GM23338 (cell line): ENCODE measurements at regions not wholly inside any gene's neighbourhood (a gene's known extent, or its start where the extent isn't known, plus 50 kb on each side); places are given as distances from the start of the nearest gene placed in this dataset.

Experiments used
- ATAC-seq: fragments of 200-7000 bp; cut with Tn5 transposase; 3 replicates; pipeline ENCODE4 v1.9.1; 2020
- DNase-seq: peaks from one replicate; pipeline ENCODE4 v3.0.0-alpha.2; 2015; ENCODE audit warnings: low spot score
- H2AFZ ChIP-seq: fragments of 200-600 bp; sonication (generic); 2 replicates; pipeline ENCODE4 v1.8.0; 2016; ENCODE audit warnings: antibody characterized with exemption, mild to moderate bottlenecking, moderate library complexity
- H3F3A ChIP-seq: fragments of 200-600 bp; sonication (generic); replicated peaks from 2 replicates; pipeline ENCODE4 v1.8.0; 2017; ENCODE audit warnings: antibody characterized with exemption, mixed run types, low read depth
- H3K27ac ChIP-seq: fragments of 200-600 bp; sonication (generic); 2 replicates; pipeline ENCODE4 v1.6.1; 2016; ENCODE audit warnings: low read depth
- H3K27me3 ChIP-seq: fragments of 200-600 bp; sonication (generic); 2 replicates; pipeline ENCODE4 v1.8.0; 2016; ENCODE audit warnings: mild to moderate bottlenecking, mixed run types, moderate library complexity; ENCODE audit not compliant: insufficient read depth
- H3K36me3 ChIP-seq: fragments of 200-600 bp; sonication (generic); 2 replicates; pipeline ENCODE4 v1.8.0; 2016; ENCODE audit warnings: mild to moderate bottlenecking; ENCODE audit not compliant: insufficient read depth
- H3K4me1 ChIP-seq: fragments of 200-600 bp; sonication (generic); 2 replicates; pipeline ENCODE4 v1.8.0; 2016; ENCODE audit warnings: mild to moderate bottlenecking, moderate library complexity; ENCODE audit not compliant: insufficient read depth
- H3K4me2 ChIP-seq: fragments of 200-600 bp; sonication (generic); 2 replicates; pipeline ENCODE4 v1.7.1; 2017; ENCODE audit warnings: mixed run types
- H3K4me3 ChIP-seq: fragments of 200-600 bp; sonication (generic); 2 replicates; pipeline ENCODE4 v1.6.1; 2016; ENCODE audit warnings: mixed run types
- H3K79me2 ChIP-seq: fragments of 200-600 bp; sonication (generic); replicated peaks from 2 replicates; pipeline ENCODE4 v1.8.0; 2017; ENCODE audit warnings: mild to moderate bottlenecking; ENCODE audit not compliant: insufficient read depth
- H3K9me2 ChIP-seq: fragments of 200-600 bp; sonication (generic); 2 replicates; pipeline ENCODE4 v1.8.0; 2017; ENCODE audit not compliant: insufficient read depth
- H4K20me1 ChIP-seq: fragments of 200-600 bp; sonication (generic); replicated peaks from 2 replicates; pipeline ENCODE4 v1.8.0; 2017; ENCODE audit warnings: mild to moderate bottlenecking; ENCODE audit not compliant: insufficient read depth
- H3K27ac Mint-ChIP-seq: 2 replicates; pipeline ENCODE4 v1.8.0; 2020; ENCODE audit warnings: inconsistent platforms, mild to moderate bottlenecking, moderate library complexity, mixed read lengths
- H3K27me3 Mint-ChIP-seq: 3 replicates; pipeline ENCODE4 v1.8.0; 2022; ENCODE audit warnings: low read depth, mild to moderate bottlenecking, moderate library complexity, mixed read lengths, inconsistent platforms; ENCODE audit not compliant: insufficient read depth, poor library complexity
- H3K36me3 Mint-ChIP-seq: 3 replicates; pipeline ENCODE4 v1.8.0; 2021; ENCODE audit warnings: low read depth, mild to moderate bottlenecking, inconsistent platforms, moderate library complexity, mixed read lengths
- H3K4me1 Mint-ChIP-seq: 3 replicates; pipeline ENCODE4 v1.8.0; 2020; ENCODE audit warnings: mild to moderate bottlenecking, inconsistent platforms, mixed read lengths
- H3K4me3 Mint-ChIP-seq: 3 replicates; pipeline ENCODE4 v1.8.0; 2021; ENCODE audit warnings: moderate library complexity, mild to moderate bottlenecking, inconsistent platforms, mixed read lengths
- H3K9me3 Mint-ChIP-seq: 3 replicates; pipeline ENCODE4 v1.8.0; 2020; ENCODE audit warnings: moderate library complexity, mild to moderate bottlenecking, inconsistent platforms, mixed read lengths
- ETS1 ChIP-seq: IDR thresholded peaks from 2 replicates; pipeline ENCODE4 v1.6.1; 2016; ENCODE audit warnings: antibody characterized with exemption
- EZH2phosphoT487 ChIP-seq: fragments of 200-600 bp; sonication (generic); IDR thresholded peaks from one replicate; pipeline ENCODE4 v1.8.1; 2018; ENCODE audit warnings: antibody characterized with exemption; ENCODE audit not compliant: unreplicated experiment
- NANOG ChIP-seq: IDR thresholded peaks from 2 replicates; pipeline ENCODE4 v1.6.1; 2016; ENCODE audit warnings: antibody characterized with exemption, borderline replicate concordance
- POLR2AphosphoS5 ChIP-seq: IDR thresholded peaks from 2 replicates; pipeline ENCODE4 v1.6.1; 2016; ENCODE audit warnings: antibody characterized with exemption, low read depth
- REST ChIP-seq: IDR thresholded peaks from one replicate; pipeline ENCODE4 v1.6.1; 2018; ENCODE audit warnings: antibody characterized with exemption; ENCODE audit not compliant: unreplicated experiment
- ZNF331 ChIP-seq: fragments of 250-450 bp; sonication (Bioruptor Pico); IDR thresholded peaks from 2 replicates; pipeline ENCODE4 v1.5.0; 2020; ENCODE audit warnings: low read depth, mild to moderate bottlenecking, moderate library complexity
- TF ChIP-seq, protein P1 (sequence below): fragments of 250-450 bp; sonication (Bioruptor Pico); IDR thresholded peaks from 2 replicates; pipeline ENCODE4 v1.5.0; 2020; ENCODE audit warnings: mild to moderate bottlenecking, moderate library complexity

- Histone ChIP-seq H4K20me1 (no peaks in the 10 kb centered on the region), H3K4me1 (peaks cover 12% of the 10 kb centered on the region), H3K4me2 (no peak overlapping the region), H3K27ac (no peak overlapping the region), H2AFZ (no peak overlapping the region), H3F3A (no peaks in the 10 kb centered on the region), H3K27me3 (no peaks in the 10 kb centered on the region), H3K9me2 (no peaks in the 10 kb centered on the region), H3K36me3 (no peaks in the 10 kb centered on the region), H3K4me3 (no peak overlapping the region), H3K79me2 (no peaks in the 10 kb centered on the region)
- H3K27me3 Mint-ChIP-seq = peaks cover 5% of the 10 kb centered on the region
- DNase-seq = no peak
- no peak overlapping the region for H3K27ac Mint-ChIP-seq
- TF ChIP-seq, protein P1, sequence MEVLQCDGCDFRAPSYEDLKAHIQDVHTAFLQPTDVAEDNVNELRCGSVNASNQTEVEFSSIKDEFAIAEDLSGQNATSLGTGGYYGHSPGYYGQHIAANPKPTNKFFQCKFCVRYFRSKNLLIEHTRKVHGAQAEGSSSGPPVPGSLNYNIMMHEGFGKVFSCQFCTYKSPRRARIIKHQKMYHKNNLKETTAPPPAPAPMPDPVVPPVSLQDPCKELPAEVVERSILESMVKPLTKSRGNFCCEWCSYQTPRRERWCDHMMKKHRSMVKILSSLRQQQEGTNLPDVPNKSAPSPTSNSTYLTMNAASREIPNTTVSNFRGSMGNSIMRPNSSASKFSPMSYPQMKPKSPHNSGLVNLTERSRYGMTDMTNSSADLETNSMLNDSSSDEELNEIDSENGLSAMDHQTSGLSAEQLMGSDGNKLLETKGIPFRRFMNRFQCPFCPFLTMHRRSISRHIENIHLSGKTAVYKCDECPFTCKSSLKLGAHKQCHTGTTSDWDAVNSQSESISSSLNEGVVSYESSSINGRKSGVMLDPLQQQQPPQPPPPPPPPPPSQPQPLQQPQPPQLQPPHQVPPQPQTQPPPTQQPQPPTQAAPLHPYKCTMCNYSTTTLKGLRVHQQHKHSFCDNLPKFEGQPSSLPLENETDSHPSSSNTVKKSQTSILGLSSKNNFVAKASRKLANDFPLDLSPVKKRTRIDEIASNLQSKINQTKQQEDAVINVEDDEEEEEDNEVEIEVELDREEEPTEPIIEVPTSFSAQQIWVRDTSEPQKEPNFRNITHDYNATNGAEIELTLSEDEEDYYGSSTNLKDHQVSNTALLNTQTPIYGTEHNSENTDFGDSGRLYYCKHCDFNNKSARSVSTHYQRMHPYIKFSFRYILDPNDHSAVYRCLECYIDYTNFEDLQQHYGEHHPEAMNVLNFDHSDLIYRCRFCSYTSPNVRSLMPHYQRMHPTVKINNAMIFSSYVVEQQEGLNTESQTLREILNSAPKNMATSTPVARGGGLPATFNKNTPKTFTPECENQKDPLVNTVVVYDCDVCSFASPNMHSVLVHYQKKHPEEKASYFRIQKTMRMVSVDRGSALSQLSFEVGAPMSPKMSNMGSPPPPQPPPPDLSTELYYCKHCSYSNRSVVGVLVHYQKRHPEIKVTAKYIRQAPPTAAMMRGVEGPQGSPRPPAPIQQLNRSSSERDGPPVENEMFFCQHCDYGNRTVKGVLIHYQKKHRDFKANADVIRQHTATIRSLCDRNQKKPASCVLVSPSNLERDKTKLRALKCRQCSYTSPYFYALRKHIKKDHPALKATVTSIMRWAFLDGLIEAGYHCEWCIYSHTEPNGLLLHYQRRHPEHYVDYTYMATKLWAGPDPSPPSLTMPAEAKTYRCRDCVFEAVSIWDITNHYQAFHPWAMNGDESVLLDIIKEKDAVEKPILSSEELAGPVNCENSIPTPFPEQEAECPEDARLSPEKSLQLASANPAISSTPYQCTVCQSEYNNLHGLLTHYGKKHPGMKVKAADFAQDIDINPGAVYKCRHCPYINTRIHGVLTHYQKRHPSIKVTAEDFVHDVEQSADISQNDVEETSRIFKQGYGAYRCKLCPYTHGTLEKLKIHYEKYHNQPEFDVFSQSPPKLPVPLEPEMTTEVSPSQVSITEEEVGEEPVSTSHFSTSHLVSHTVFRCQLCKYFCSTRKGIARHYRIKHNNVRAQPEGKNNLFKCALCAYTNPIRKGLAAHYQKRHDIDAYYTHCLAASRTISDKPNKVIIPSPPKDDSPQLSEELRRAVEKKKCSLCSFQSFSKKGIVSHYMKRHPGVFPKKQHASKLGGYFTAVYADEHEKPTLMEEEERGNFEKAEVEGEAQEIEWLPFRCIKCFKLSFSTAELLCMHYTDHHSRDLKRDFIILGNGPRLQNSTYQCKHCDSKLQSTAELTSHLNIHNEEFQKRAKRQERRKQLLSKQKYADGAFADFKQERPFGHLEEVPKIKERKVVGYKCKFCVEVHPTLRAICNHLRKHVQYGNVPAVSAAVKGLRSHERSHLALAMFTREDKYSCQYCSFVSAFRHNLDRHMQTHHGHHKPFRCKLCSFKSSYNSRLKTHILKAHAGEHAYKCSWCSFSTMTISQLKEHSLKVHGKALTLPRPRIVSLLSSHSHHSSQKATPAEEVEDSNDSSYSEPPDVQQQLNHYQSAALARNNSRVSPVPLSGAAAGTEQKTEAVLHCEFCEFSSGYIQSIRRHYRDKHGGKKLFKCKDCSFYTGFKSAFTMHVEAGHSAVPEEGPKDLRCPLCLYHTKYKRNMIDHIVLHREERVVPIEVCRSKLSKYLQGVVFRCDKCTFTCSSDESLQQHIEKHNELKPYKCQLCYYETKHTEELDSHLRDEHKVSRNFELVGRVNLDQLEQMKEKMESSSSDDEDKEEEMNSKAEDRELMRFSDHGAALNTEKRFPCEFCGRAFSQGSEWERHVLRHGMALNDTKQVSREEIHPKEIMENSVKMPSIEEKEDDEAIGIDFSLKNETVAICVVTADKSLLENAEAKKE = no peak
- H3K4me1 Mint-ChIP-seq = peaks cover 13% of the 10 kb centered on the region
- no peaks in the 10 kb centered on the region for H3K9me3 Mint-ChIP-seq
- H3K4me3 Mint-ChIP-seq = no peak overlapping the region
- no peak for ATAC-seq
- no peaks in the 10 kb centered on the region for H3K36me3 Mint-ChIP-seq
Observed at GRCh38 chr11:11016068-11016467, 158.2 kb upstream of the ZBED5 start.

GRCh38 chr11:11011617-11012016 lies 153.8 kb upstream of the ZBED5 start:
- ATAC-seq (no peak), DNase-seq (no peak)
- H3K4me3 ChIP-seq = no peak overlapping the region
- no peak overlapping the region for H3K27ac ChIP-seq
- H3K27ac Mint-ChIP-seq = no peak overlapping the region
- H3K27me3 ChIP-seq = no peaks in the 10 kb centered on the region
- H2AFZ ChIP-seq = no peak overlapping the region
- no peaks in the 10 kb centered on the region for H4K20me1 ChIP-seq
- H3K36me3 ChIP-seq = no peaks in the 10 kb centered on the region
- no peaks in the 10 kb centered on the region for H3K36me3 Mint-ChIP-seq
- no peak overlapping the region for H3K4me3 Mint-ChIP-seq
- peaks cover 16% of the 10 kb centered on the region for H3K4me1 ChIP-seq
- H3K9me2 ChIP-seq = no peaks in the 10 kb centered on the region
- H3K4me2 ChIP-seq = no peak overlapping the region
- H3K27me3 Mint-ChIP-seq = peaks cover 7% of the 10 kb centered on the region
- no peaks in the 10 kb centered on the region for H3K79me2 ChIP-seq
- H3K9me3 Mint-ChIP-seq = no peaks in the 10 kb centered on the region
- H3K4me1 Mint-ChIP-seq = peaks cover 16% of the 10 kb centered on the region
- no peaks in the 10 kb centered on the region for H3F3A ChIP-seq
- TF ChIP-seq EZH2phosphoT487 (no peak), REST (no peak), NANOG (no peak), ETS1 (no peak), ZNF331 (CRISPR knock-in tag) (no peak), POLR2AphosphoS5 (no peak)
